ENCODE measurements at regions not wholly inside any gene's neighbourhood (a gene's known extent, or its start where the extent isn't known, plus 50 kb on each side); places are given as distances from the start of the nearest gene placed in this dataset.
A peak's percentile ranks its signal among the peaks of the same experiment; 100 is the strongest.

DNA sequence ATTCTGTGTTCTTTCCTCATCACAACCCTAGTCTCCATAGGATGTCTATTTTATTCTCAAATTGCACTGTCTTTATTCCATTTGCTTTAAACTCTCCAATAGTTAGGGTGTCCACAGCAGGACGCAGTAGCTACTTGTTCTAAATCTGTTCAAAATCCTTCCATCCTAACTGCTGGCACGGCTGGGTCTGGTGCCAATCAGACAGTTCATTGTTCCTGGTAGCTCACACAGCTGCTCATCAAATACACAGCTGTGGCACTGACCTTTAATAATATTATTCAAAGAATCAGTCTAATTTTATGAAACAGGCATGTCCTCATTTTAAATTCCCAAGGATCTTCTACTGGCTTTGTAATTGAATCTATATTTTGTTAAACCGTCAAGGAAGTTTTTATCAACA lies 59.7 kb upstream of the TMEFF2 start:
- no peaks in the 10 kb centered on the region for H3K36me3 Mint-ChIP-seq (ENCODE audit: unreplicated experiment)

GRCh38 chr2:192253692-192254091 lies 59.0 kb upstream of the TMEFF2 start:
- DNase-seq (ENCODE audit: extremely low spot score, unreplicated experiment) = no peak
- Mint-ChIP-seq H3K9me3 (ENCODE audit: unreplicated experiment) (no peaks in the 10 kb centered on the region), H3K27me3 (ENCODE audit: unreplicated experiment) (no peaks in the 10 kb centered on the region), H3K4me1 (ENCODE audit: unreplicated experiment) (peaks cover 23% of the 10 kb centered on the region), H3K4me3 (ENCODE audit: unreplicated experiment) (no peak overlapping the region), H3K36me3 (ENCODE audit: unreplicated experiment) (no peaks in the 10 kb centered on the region), H3K27ac (ENCODE audit: unreplicated experiment) (no peak overlapping the region)
- TF ChIP-seq, protein P1, sequence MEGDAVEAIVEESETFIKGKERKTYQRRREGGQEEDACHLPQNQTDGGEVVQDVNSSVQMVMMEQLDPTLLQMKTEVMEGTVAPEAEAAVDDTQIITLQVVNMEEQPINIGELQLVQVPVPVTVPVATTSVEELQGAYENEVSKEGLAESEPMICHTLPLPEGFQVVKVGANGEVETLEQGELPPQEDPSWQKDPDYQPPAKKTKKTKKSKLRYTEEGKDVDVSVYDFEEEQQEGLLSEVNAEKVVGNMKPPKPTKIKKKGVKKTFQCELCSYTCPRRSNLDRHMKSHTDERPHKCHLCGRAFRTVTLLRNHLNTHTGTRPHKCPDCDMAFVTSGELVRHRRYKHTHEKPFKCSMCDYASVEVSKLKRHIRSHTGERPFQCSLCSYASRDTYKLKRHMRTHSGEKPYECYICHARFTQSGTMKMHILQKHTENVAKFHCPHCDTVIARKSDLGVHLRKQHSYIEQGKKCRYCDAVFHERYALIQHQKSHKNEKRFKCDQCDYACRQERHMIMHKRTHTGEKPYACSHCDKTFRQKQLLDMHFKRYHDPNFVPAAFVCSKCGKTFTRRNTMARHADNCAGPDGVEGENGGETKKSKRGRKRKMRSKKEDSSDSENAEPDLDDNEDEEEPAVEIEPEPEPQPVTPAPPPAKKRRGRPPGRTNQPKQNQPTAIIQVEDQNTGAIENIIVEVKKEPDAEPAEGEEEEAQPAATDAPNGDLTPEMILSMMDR (IDR thresholded peaks at IDR 0.05) = no peak

More for the DNA sequence above, 59.7 kb upstream of the TMEFF2 start:
- Mint-ChIP-seq H3K27ac (ENCODE audit: unreplicated experiment) (peak overlapping the region; percentile 74), H3K4me1 (ENCODE audit: unreplicated experiment) (peaks cover 23% of the 10 kb centered on the region), H3K27me3 (ENCODE audit: unreplicated experiment) (no peaks in the 10 kb centered on the region), H3K4me3 (ENCODE audit: unreplicated experiment) (no peak overlapping the region), H3K9me3 (ENCODE audit: unreplicated experiment) (no peaks in the 10 kb centered on the region)
- DNase-seq (ENCODE audit: extremely low spot score, unreplicated experiment) = no peak
- TF ChIP-seq, protein P1 (IDR thresholded peaks at IDR 0.05) = no peak

- no peaks in the 10 kb centered on the region for H3K36me3 Mint-ChIP-seq (ENCODE audit: unreplicated experiment)
- H3K4me3 Mint-ChIP-seq (ENCODE audit: unreplicated experiment) = no peak overlapping the region
- H3K27me3 Mint-ChIP-seq (ENCODE audit: unreplicated experiment) = no peaks in the 10 kb centered on the region
Observed at GRCh38 chr2:192250961-192251360, 56.2 kb upstream of the TMEFF2 start.

GRCh38 chr2:192247456-192247855 lies 52.7 kb upstream of the TMEFF2 start:
- Mint-ChIP-seq H3K4me3 (ENCODE audit: unreplicated experiment) (no peak overlapping the region), H3K27me3 (ENCODE audit: unreplicated experiment) (no peaks in the 10 kb centered on the region), H3K9me3 (ENCODE audit: unreplicated experiment) (no peaks in the 10 kb centered on the region), H3K36me3 (ENCODE audit: unreplicated experiment) (no peaks in the 10 kb centered on the region), H3K4me1 (ENCODE audit: unreplicated experiment) (peaks cover 35% of the 10 kb centered on the region), H3K27ac (ENCODE audit: unreplicated experiment) (no peak overlapping the region)
- no peak for DNase-seq (ENCODE audit: extremely low spot score, unreplicated experiment)
- TF ChIP-seq, protein P1 (IDR thresholded peaks at IDR 0.05) = no peak

More at GRCh38 chr2:192250961-192251360, 56.2 kb upstream of the TMEFF2 start:
- no peak for DNase-seq (ENCODE audit: extremely low spot score, unreplicated experiment)
- Mint-ChIP-seq H3K27ac (ENCODE audit: unreplicated experiment) (no peak overlapping the region), H3K4me1 (ENCODE audit: unreplicated experiment) (peaks cover 36% of the 10 kb centered on the region), H3K9me3 (ENCODE audit: unreplicated experiment) (no peaks in the 10 kb centered on the region)
- TF ChIP-seq, protein P1 (IDR thresholded peaks at IDR 0.05) = no peak

- TF ChIP-seq, protein P1 (IDR thresholded peaks at IDR 0.05) = no peak
- Mint-ChIP-seq H3K27me3 (ENCODE audit: unreplicated experiment) (no peaks in the 10 kb centered on the region), H3K4me1 (ENCODE audit: unreplicated experiment) (peaks cover 35% of the 10 kb centered on the region)
Observed at GRCh38 chr2:192246297-192246696, 51.6 kb upstream of the TMEFF2 start.

More at GRCh38 chr2:192246297-192246696, 51.6 kb upstream of the TMEFF2 start:
- Mint-ChIP-seq H3K27ac (ENCODE audit: unreplicated experiment) (peak overlapping the region; percentile 50), H3K9me3 (ENCODE audit: unreplicated experiment) (no peaks in the 10 kb centered on the region), H3K36me3 (ENCODE audit: unreplicated experiment) (no peaks in the 10 kb centered on the region), H3K4me3 (ENCODE audit: unreplicated experiment) (no peak overlapping the region)
- DNase-seq (ENCODE audit: extremely low spot score, unreplicated experiment) = no peak

Measured in osteocyte (in vitro differentiated cells).